GM12878 (cell line): ENCODE measurements at regions not wholly inside any gene's neighbourhood (a gene's known extent, or its start where the extent isn't known, plus 50 kb on each side); places are given as distances from the start of the nearest gene placed in this dataset.

Source experiments
- ATAC-seq: fragments of 200-7000 bp; cut with Tn5 transposase; 3 replicates; pipeline ENCODE4 v1.9.1; 2020; ENCODE audit warnings: mild to moderate bottlenecking, moderate library complexity
- BruUV-seq: library from RNA; stranded (reverse); fragments of 400-500 nt; replicated peaks from 2 replicates; lab custom pipeline; 2021; lab: Mats Ljungman, UMichigan
- CTCF ChIA-PET: fragments of 300-600 bp; sonication (Branson Sonifier 250); formaldehyde crosslinking; extraction: SDS; loops from one replicate; lab custom pipeline; 2021; ENCODE audit warnings: inconsistent platforms; lab: Yijun Ruan, JAX
- POLR2A ChIA-PET: fragments of 350-600 bp; formaldehyde crosslinking; extraction: SDS; loops from one replicate; lab custom pipeline; 2021; ENCODE audit warnings: inconsistent platforms; lab: Charles Lee
- RAD21 ChIA-PET: fragments of 300-600 bp; sonication (Branson Sonifier 250); formaldehyde crosslinking; loops from one replicate; lab custom pipeline; 2023; ENCODE audit warnings: antibody characterized with exemption; ENCODE audit not compliant: unreplicated experiment; lab: Charles Lee
- SMC1A ChIA-PET: fragments of 300-600 bp; sonication (Branson Sonifier 250); formaldehyde crosslinking; loops from one replicate; lab custom pipeline; 2023; ENCODE audit not compliant: unreplicated experiment, uncharacterized antibody; lab: Charles Lee
- DNase-seq: peaks from one replicate; pipeline ENCODE4 v3.0.0-alpha.2; 2011; ENCODE audit warnings: low read depth, low spot score
- FAIRE-seq: peaks from 3 replicates; lab custom pipeline; 2011; peaks lifted over from hg19 to GRCh38; lab: Jason Lieb, UNC
- H2AFZ ChIP-seq: 2 replicates; pipeline ENCODE4 v1.6.0; 2011; ENCODE audit warnings: low read depth, low read length, control low read depth; ENCODE audit not compliant: control insufficient read depth
- H3K27ac ChIP-seq: 2 replicates; pipeline ENCODE4 v1.5.1; 2011; ENCODE audit warnings: control low read depth; ENCODE audit not compliant: control insufficient read depth, insufficient read depth
- H3K27me3 ChIP-seq, 2 experiments: replicated peaks in 1 of 2; 2 replicates each; pipeline versions ENCODE4 v1.6.0 to v1.6.1; 2011; ENCODE audit warnings: low read length in 1 of 2; ENCODE audit not compliant: control insufficient read depth in 2 of 2, insufficient read depth in 2 of 2
- H3K36me3 ChIP-seq, 2 experiments: 2 replicates each; pipeline ENCODE4 v1.5.1; 2011; ENCODE audit warnings: low read length in 1 of 2; ENCODE audit not compliant: control insufficient read depth in 2 of 2, insufficient read depth in 2 of 2
- H3K4me1 ChIP-seq: 2 replicates; pipeline ENCODE4 v1.6.1; 2011; ENCODE audit warnings: mild to moderate bottlenecking, low read length, moderate library complexity, mixed read lengths; ENCODE audit not compliant: control insufficient read depth, insufficient read depth
- H3K4me2 ChIP-seq: 2 replicates; pipeline ENCODE4 v1.6.0; 2011; ENCODE audit warnings: control low read depth; ENCODE audit not compliant: control insufficient read depth, insufficient read depth
- H3K4me3 ChIP-seq: fragments of 200-600 bp; sonication (generic); 2 replicates; pipeline ENCODE4 v1.5.1; 2016
- H3K79me2 ChIP-seq: 2 replicates; pipeline ENCODE4 v1.6.0; 2011; ENCODE audit warnings: low read length; ENCODE audit not compliant: control insufficient read depth, insufficient read depth
- H3K9ac ChIP-seq: 2 replicates; pipeline ENCODE4 v1.8.0; 2011; ENCODE audit warnings: low read length, control low read depth, mixed read lengths; ENCODE audit not compliant: control insufficient read depth, insufficient read depth
- H3K9me3 ChIP-seq: replicated peaks from 3 replicates; pipeline ENCODE4 v1.5.1; 2011; ENCODE audit warnings: mild to moderate bottlenecking, low read length; ENCODE audit not compliant: control insufficient read depth, insufficient read depth
- H4K20me1 ChIP-seq: 2 replicates; pipeline ENCODE4 v1.6.0; 2011; ENCODE audit not compliant: control insufficient read depth, insufficient read depth
- BCL3 ChIP-seq: IDR thresholded peaks from 2 replicates; pipeline ENCODE4 v1.6.1; 2011; ENCODE audit warnings: borderline replicate concordance, low read depth, mild to moderate bottlenecking, moderate library complexity, low read length; ENCODE audit not compliant: insufficient read depth, poor library complexity, severe bottlenecking
- CBFB ChIP-seq: IDR thresholded peaks from 2 replicates; pipeline ENCODE4 v1.6.1; 2016; ENCODE audit warnings: antibody characterized with exemption, low read depth
- CREM ChIP-seq: IDR thresholded peaks from 2 replicates; pipeline ENCODE4 v1.6.1; 2014; ENCODE audit warnings: antibody characterized with exemption, low read depth
- DPF2 ChIP-seq: fragments of 450-650 bp; IDR thresholded peaks from 2 replicates; pipeline ENCODE4 v1.6.1; 2017; ENCODE audit warnings: mild to moderate bottlenecking
- HDAC6 ChIP-seq: fragments of 200-600 bp; sonication (generic); IDR thresholded peaks from one replicate; pipeline ENCODE4 v1.8.0; 2017; ENCODE audit warnings: antibody characterized with exemption; ENCODE audit not compliant: unreplicated experiment
- IKZF1 ChIP-seq: fragments of 450-650 bp; conservative IDR thresholded peaks from 2 replicates; pipeline ENCODE4 v1.6.1; 2017; ENCODE audit warnings: antibody characterized with exemption, mild to moderate bottlenecking
- MTA2 ChIP-seq: fragments of 450-650 bp; IDR thresholded peaks from 2 replicates; pipeline ENCODE4 v1.6.1; 2016; ENCODE audit warnings: low read depth, mild to moderate bottlenecking, moderate library complexity
- RAD21 ChIP-seq: IDR thresholded peaks from 2 replicates; pipeline ENCODE4 v1.6.1; 2011; ENCODE audit warnings: mild to moderate bottlenecking, low read depth, low read length, moderate library complexity; ENCODE audit not compliant: insufficient read depth
- SIN3A ChIP-seq: IDR thresholded peaks from 2 replicates; pipeline ENCODE4 v1.6.1; 2012; ENCODE audit warnings: low read depth, low read length, improper control_type of control experiment
- STAT1 ChIP-seq: fragments of 450-650 bp; conservative IDR thresholded peaks from 2 replicates; pipeline ENCODE4 v1.6.1; 2014; ENCODE audit warnings: antibody characterized with exemption, mild to moderate bottlenecking
- ZNF217 ChIP-seq: fragments of 450-650 bp; IDR thresholded peaks from 2 replicates; pipeline ENCODE4 v1.6.1; 2017; ENCODE audit warnings: antibody characterized with exemption, mild to moderate bottlenecking
- ZNF24 ChIP-seq: fragments of 450-650 bp; IDR thresholded peaks from 2 replicates; pipeline ENCODE4 v1.6.1; 2017; ENCODE audit warnings: antibody characterized with exemption, mild to moderate bottlenecking
- ZNF622 ChIP-seq: fragments of 450-650 bp; IDR thresholded peaks from 2 replicates; pipeline ENCODE4 v1.6.1; 2017; ENCODE audit warnings: mild to moderate bottlenecking, inconsistent platforms
- WGBS: methylation state at CpG from one replicate; pipeline ENCODE4 v1.1.6; 2016; ENCODE audit warnings: low lambda C conversion rate; ENCODE audit not compliant: insufficient replicate concordance, insufficient coverage; ENCODE audit errors: missing lambda C conversion rate; 5-methylcytosine and 5-hydroxymethylcytosine counted together
- in situ Hi-C: fragments of 300-500 bp; cut with MboI; formaldehyde crosslinking; loops from 9 replicates; pipeline ENCODE4 v1.14.3; 2018; ENCODE audit warnings: mixed read lengths
- intact Hi-C: fragments of 100-400 bp; cut with micrococcal nuclease; formaldehyde crosslinking; loops from one replicate; pipeline ENCODE4 v1.14.2; 2022; ENCODE audit not compliant: unreplicated experiment
- TF ChIP-seq, protein P1 (sequence below): fragments of 450-650 bp; conservative IDR thresholded peaks from 2 replicates; pipeline ENCODE4 v1.6.1; 2017; ENCODE audit warnings: mild to moderate bottlenecking, moderate library complexity
- TF ChIP-seq, protein P2 (sequence below): fragments of 450-650 bp; IDR thresholded peaks from 2 replicates; pipeline ENCODE4 v1.6.1; 2017; ENCODE audit warnings: mild to moderate bottlenecking, moderate library complexity
- TF ChIP-seq, protein P3 (sequence below), 3 experiments: IDR thresholded peaks in 2 of 3; conservative IDR thresholded peaks in 1 of 3; 2 replicates each; pipeline ENCODE4 v1.5.1; 2011; ENCODE audit warnings: low read depth in 3 of 3, low read length in 3 of 3, mild to moderate bottlenecking in 3 of 3, control low read depth in 2 of 3, moderate library complexity in 2 of 3, inconsistent platforms in 1 of 3, mixed read lengths in 1 of 3; ENCODE audit not compliant: control insufficient read depth in 2 of 3, insufficient read depth in 1 of 3; ENCODE audit errors: extremely low read depth in 1 of 3

DNA sequence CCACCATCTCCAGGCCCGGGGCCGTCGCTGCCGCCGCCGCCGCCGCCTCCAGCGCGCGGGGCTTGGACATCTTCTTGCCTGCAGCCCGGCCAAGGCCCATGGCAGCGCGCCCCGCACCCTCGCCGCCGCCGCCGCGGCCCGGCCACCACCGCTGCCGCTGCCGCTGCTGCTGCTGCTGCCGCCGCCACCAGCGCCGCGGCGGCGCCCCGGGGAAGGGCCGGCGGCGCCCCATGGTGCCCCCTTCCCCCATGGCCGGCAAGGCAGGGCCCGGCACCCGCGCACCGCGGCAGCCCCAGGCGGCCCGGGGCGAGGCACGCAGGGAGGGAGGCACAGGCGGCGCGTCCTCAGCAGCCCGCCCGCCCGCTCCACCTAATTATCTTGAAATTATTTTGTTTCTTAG, 3057.4 kb downstream of the RPIA start:
- Histone ChIP-seq H3K9me3 (no peaks in the 10 kb centered on the region), H3K4me2 (no peak overlapping the region), H3K9ac (no peak overlapping the region), H4K20me1 (no peaks in the 10 kb centered on the region), H2AFZ (no peak overlapping the region), H3K27me3 (no peaks in the 10 kb centered on the region), H3K4me1 (no peaks in the 10 kb centered on the region), H3K4me3 (no peak overlapping the region), H3K27ac (no peak overlapping the region), H3K79me2 (no peaks in the 10 kb centered on the region), H3K36me3 (no peaks in the 10 kb centered on the region)
- FAIRE-seq: no peak
- in situ Hi-C loops (no loop called here), intact Hi-C loops (no loop called here)
- SMC1A ChIA-PET: no interaction called here
- peak; percentile 42; the same call in 1 of the 3 replicates for ATAC-seq
- no peak for DNase-seq
- 84% methylated on average over 28 of the region's 52 CpGs for WGBS
- CTCF ChIA-PET: no interaction called here
- POLR2A ChIA-PET: no interaction called here
- RAD21 ChIA-PET: no interaction called here
- no TSS peak for BruUV-seq
- TF ChIP-seq ZNF622: no peak
- TF ChIP-seq STAT1: no peak
- TF ChIP-seq DPF2: no peak
- TF ChIP-seq CBFB: no peak
- no peak for TF ChIP-seq CREM
- TF ChIP-seq, protein P1, sequence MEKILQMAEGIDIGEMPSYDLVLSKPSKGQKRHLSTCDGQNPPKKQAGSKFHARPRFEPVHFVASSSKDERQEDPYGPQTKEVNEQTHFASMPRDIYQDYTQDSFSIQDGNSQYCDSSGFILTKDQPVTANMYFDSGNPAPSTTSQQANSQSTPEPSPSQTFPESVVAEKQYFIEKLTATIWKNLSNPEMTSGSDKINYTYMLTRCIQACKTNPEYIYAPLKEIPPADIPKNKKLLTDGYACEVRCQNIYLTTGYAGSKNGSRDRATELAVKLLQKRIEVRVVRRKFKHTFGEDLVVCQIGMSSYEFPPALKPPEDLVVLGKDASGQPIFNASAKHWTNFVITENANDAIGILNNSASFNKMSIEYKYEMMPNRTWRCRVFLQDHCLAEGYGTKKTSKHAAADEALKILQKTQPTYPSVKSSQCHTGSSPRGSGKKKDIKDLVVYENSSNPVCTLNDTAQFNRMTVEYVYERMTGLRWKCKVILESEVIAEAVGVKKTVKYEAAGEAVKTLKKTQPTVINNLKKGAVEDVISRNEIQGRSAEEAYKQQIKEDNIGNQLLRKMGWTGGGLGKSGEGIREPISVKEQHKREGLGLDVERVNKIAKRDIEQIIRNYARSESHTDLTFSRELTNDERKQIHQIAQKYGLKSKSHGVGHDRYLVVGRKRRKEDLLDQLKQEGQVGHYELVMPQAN: no peak
- no peak for TF ChIP-seq ZNF24
- no peak for TF ChIP-seq HDAC6
- TF ChIP-seq IKZF1: no peak
- no peak for TF ChIP-seq SIN3A
- TF ChIP-seq, protein P2, sequence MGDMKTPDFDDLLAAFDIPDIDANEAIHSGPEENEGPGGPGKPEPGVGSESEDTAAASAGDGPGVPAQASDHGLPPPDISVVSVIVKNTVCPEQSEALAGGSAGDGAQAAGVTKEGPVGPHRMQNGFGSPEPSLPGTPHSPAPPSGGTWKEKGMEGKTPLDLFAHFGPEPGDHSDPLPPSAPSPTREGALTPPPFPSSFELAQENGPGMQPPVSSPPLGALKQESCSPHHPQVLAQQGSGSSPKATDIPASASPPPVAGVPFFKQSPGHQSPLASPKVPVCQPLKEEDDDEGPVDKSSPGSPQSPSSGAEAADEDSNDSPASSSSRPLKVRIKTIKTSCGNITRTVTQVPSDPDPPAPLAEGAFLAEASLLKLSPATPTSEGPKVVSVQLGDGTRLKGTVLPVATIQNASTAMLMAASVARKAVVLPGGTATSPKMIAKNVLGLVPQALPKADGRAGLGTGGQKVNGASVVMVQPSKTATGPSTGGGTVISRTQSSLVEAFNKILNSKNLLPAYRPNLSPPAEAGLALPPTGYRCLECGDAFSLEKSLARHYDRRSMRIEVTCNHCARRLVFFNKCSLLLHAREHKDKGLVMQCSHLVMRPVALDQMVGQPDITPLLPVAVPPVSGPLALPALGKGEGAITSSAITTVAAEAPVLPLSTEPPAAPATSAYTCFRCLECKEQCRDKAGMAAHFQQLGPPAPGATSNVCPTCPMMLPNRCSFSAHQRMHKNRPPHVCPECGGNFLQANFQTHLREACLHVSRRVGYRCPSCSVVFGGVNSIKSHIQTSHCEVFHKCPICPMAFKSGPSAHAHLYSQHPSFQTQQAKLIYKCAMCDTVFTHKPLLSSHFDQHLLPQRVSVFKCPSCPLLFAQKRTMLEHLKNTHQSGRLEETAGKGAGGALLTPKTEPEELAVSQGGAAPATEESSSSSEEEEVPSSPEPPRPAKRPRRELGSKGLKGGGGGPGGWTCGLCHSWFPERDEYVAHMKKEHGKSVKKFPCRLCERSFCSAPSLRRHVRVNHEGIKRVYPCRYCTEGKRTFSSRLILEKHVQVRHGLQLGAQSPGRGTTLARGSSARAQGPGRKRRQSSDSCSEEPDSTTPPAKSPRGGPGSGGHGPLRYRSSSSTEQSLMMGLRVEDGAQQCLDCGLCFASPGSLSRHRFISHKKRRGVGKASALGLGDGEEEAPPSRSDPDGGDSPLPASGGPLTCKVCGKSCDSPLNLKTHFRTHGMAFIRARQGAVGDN: no peak
- TF ChIP-seq MTA2: no peak
- no peak for TF ChIP-seq RAD21
- TF ChIP-seq ZNF217: no peak
- TF ChIP-seq, protein P3, sequence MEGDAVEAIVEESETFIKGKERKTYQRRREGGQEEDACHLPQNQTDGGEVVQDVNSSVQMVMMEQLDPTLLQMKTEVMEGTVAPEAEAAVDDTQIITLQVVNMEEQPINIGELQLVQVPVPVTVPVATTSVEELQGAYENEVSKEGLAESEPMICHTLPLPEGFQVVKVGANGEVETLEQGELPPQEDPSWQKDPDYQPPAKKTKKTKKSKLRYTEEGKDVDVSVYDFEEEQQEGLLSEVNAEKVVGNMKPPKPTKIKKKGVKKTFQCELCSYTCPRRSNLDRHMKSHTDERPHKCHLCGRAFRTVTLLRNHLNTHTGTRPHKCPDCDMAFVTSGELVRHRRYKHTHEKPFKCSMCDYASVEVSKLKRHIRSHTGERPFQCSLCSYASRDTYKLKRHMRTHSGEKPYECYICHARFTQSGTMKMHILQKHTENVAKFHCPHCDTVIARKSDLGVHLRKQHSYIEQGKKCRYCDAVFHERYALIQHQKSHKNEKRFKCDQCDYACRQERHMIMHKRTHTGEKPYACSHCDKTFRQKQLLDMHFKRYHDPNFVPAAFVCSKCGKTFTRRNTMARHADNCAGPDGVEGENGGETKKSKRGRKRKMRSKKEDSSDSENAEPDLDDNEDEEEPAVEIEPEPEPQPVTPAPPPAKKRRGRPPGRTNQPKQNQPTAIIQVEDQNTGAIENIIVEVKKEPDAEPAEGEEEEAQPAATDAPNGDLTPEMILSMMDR (IDR thresholded peaks at IDR 0.05 in 2 of 3, conservative IDR thresholded peaks at IDR 0.05 in 1 of 3; ENCODE audit: control insufficient read depth in 2 of 3, extremely low read depth in 1 of 3, insufficient read depth in 1 of 3, low read depth in 3 of 3, low read length in 3 of 3): no peak
- TF ChIP-seq BCL3: no peak
